ENCODE measurements at regions not wholly inside any gene's neighbourhood (a gene's known extent, or its start where the extent isn't known, plus 50 kb on each side); places are given as distances from the start of the nearest gene placed in this dataset.

- DNase-seq = no peak
- H3K4me1 ChIP-seq (ENCODE audit: insufficient read depth) = no peaks in the 10 kb centered on the region
- intact Hi-C loops (cut with DNase I) = no loop called here
- H3K4me3 ChIP-seq = no peak overlapping the region
- H3K27ac ChIP-seq = no peak overlapping the region
- no peaks in the 10 kb centered on the region for H3K36me3 ChIP-seq
- no peak for TF ChIP-seq CTCF (IDR thresholded peaks at IDR 0.05)
- TF ChIP-seq POLR2A (IDR thresholded peaks at IDR 0.05) = no peak
- TF ChIP-seq EP300 (IDR thresholded peaks at IDR 0.05) = no peak
- 89 to 91% (median 90%) methylated on average over 4 of the region's 4 CpGs for WGBS, 3 donors
- no peaks in the 10 kb centered on the region for H3K9me3 ChIP-seq
- no peaks in the 10 kb centered on the region for H3K27me3 ChIP-seq
Measured at GRCh38 chr20:40495956-40496355, 193.1 kb downstream of the MAFB start.

GRCh38 chr20:40494248-40494647 is 194.8 kb downstream of the MAFB start:
- no peak for DNase-seq
- no peaks in the 10 kb centered on the region for H3K4me1 ChIP-seq (ENCODE audit: insufficient read depth)
- no peaks in the 10 kb centered on the region for H3K9me3 ChIP-seq
- H3K36me3 ChIP-seq = no peaks in the 10 kb centered on the region
- intact Hi-C loops (cut with DNase I) = no loop called here
- H3K27me3 ChIP-seq = no peaks in the 10 kb centered on the region
- no peak for TF ChIP-seq POLR2A (IDR thresholded peaks at IDR 0.05)
- TF ChIP-seq EP300 (IDR thresholded peaks at IDR 0.05) = no peak
- no peak for TF ChIP-seq CTCF (IDR thresholded peaks at IDR 0.05)
- H3K4me3 ChIP-seq = no peak overlapping the region
- no peak overlapping the region for H3K27ac ChIP-seq
- 64 to 75% (median 70%) methylated on average over 3 of the region's 3 CpGs for WGBS, 3 donors

- WGBS, 3 donors = 79 to 82% (median 80%) methylated on average over 3 of the region's 3 CpGs
- TF ChIP-seq CTCF (IDR thresholded peaks at IDR 0.05) = no peak
- TF ChIP-seq EP300 (IDR thresholded peaks at IDR 0.05) = no peak
- no peak for TF ChIP-seq POLR2A (IDR thresholded peaks at IDR 0.05)
- H3K4me3 ChIP-seq = no peak overlapping the region
- no peaks in the 10 kb centered on the region for H3K36me3 ChIP-seq
- H3K4me1 ChIP-seq (ENCODE audit: insufficient read depth) = no peaks in the 10 kb centered on the region
- H3K9me3 ChIP-seq = no peaks in the 10 kb centered on the region
- intact Hi-C loops (cut with DNase I) = no loop called here
- H3K27ac ChIP-seq = no peak overlapping the region
- H3K27me3 ChIP-seq = no peaks in the 10 kb centered on the region
- DNase-seq = no peak
Measured at GRCh38 chr20:40493549-40493948, 195.5 kb downstream of the MAFB start.

GRCh38 chr20:40493071-40493470 is 196.0 kb downstream of the MAFB start:
- no peak overlapping the region for H3K4me3 ChIP-seq
- H3K27ac ChIP-seq = no peak overlapping the region
- 11 to 12% (median 12%) methylated on average over 4 of the region's 4 CpGs for WGBS, 3 donors
- DNase-seq = peak in 2 of 5 donors; percentile 33 to 42
- H3K4me1 ChIP-seq (ENCODE audit: insufficient read depth) = no peaks in the 10 kb centered on the region
- H3K9me3 ChIP-seq = no peaks in the 10 kb centered on the region
- no peaks in the 10 kb centered on the region for H3K36me3 ChIP-seq
- intact Hi-C loops (cut with DNase I) = no loop called here
- H3K27me3 ChIP-seq = no peaks in the 10 kb centered on the region
- TF ChIP-seq CTCF (IDR thresholded peaks at IDR 0.05) = no peak
- no peak for TF ChIP-seq EP300 (IDR thresholded peaks at IDR 0.05)
- TF ChIP-seq POLR2A (IDR thresholded peaks at IDR 0.05) = no peak

Data from ovary (tissue), 7 donors.